Kidney epithelial cell (primary cell): ENCODE measurements at regions not wholly inside any gene's neighbourhood (a gene's known extent, or its start where the extent isn't known, plus 50 kb on each side); places are given as distances from the start of the nearest gene placed in this dataset.

Source experiments
- DNase-seq: peaks from one replicate; pipeline ENCODE4 v3.0.0-alpha.2; 2010; ENCODE audit warnings: low read depth
- H3K27me3 ChIP-seq: 2 replicates; pipeline ENCODE4 v1.6.0; 2011; ENCODE audit warnings: low read length; ENCODE audit not compliant: control insufficient read depth, insufficient read depth
- H3K36me3 ChIP-seq: 2 replicates; pipeline ENCODE4 v1.5.1; 2011; ENCODE audit warnings: low read length; ENCODE audit not compliant: control insufficient read depth, insufficient read depth
- H3K4me3 ChIP-seq: 2 replicates; pipeline ENCODE4 v1.5.1; 2011; ENCODE audit warnings: low read depth, mild to moderate bottlenecking, control low read depth, low read length
- CTCF ChIP-seq: IDR thresholded peaks from 2 replicates; pipeline ENCODE4 v1.5.1; 2011; ENCODE audit warnings: mild to moderate bottlenecking, moderate library complexity, low read length, control low read depth, inconsistent platforms; ENCODE audit not compliant: insufficient read depth, poor library complexity, severe bottlenecking

GRCh38 chr14:66036547-66036946 lies 449.6 kb upstream of the CCDC196 start:
- peaks cover 2% of the 10 kb centered on the region for H3K27me3 ChIP-seq
- DNase-seq = no peak
- TF ChIP-seq CTCF = no peak
- no peak overlapping the region for H3K4me3 ChIP-seq
- H3K36me3 ChIP-seq = no peaks in the 10 kb centered on the region

- H3K4me3 ChIP-seq = no peak overlapping the region
- no peaks in the 10 kb centered on the region for H3K36me3 ChIP-seq
- peaks cover 2% of the 10 kb centered on the region for H3K27me3 ChIP-seq
- TF ChIP-seq CTCF = no peak
- no peak for DNase-seq
Measured at GRCh38 chr14:66037361-66037760, 448.8 kb upstream of the CCDC196 start.

- no peak overlapping the region for H3K4me3 ChIP-seq
- no peak for TF ChIP-seq CTCF
- H3K27me3 ChIP-seq = peaks cover 2% of the 10 kb centered on the region
- DNase-seq = no peak
- no peaks in the 10 kb centered on the region for H3K36me3 ChIP-seq
Measured at GRCh38 chr14:66038212-66038611, 448.0 kb upstream of the CCDC196 start.

GRCh38 chr14:66038618-66039017 lies 447.6 kb upstream of the CCDC196 start:
- TF ChIP-seq CTCF = no peak
- peak; percentile 48 for DNase-seq
- Histone ChIP-seq H3K4me3 (no peak overlapping the region), H3K36me3 (no peaks in the 10 kb centered on the region), H3K27me3 (peaks cover 2% of the 10 kb centered on the region)

- Histone ChIP-seq H3K36me3 (no peaks in the 10 kb centered on the region), H3K27me3 (peaks cover 2% of the 10 kb centered on the region), H3K4me3 (no peak overlapping the region)
- no peak for DNase-seq
- no peak for TF ChIP-seq CTCF
Measured at GRCh38 chr14:66039495-66039894, 446.7 kb upstream of the CCDC196 start.

- H3K36me3 ChIP-seq = no peaks in the 10 kb centered on the region
- no peak overlapping the region for H3K4me3 ChIP-seq
- H3K27me3 ChIP-seq = peaks cover 2% of the 10 kb centered on the region
- DNase-seq = no peak
- no peak for TF ChIP-seq CTCF
Measured at GRCh38 chr14:66041582-66041981, 444.6 kb upstream of the CCDC196 start.
